ENCODE measurements at regions not wholly inside any gene's neighbourhood (a gene's known extent, or its start where the extent isn't known, plus 50 kb on each side); places are given as distances from the start of the nearest gene placed in this dataset.

DNA sequence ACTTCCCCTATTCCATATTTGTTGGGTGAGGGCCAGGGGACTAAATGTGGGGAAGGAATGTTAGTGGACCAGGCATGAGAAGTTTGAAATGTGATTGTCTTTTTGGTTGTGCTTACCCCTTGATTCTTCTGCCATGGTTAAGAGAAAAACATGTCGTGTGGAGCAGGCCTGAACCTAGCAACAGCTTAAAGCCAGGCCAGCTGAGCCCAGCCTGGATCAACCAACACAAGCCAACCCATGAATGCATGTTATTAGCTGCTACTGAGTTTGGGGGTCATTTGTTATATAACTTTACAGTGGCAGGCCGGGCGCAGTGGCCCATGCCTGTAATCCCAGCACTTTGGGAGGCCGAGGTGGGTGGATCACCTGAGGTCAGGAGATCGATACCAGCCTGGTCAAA, 52.4 kb upstream of the TRIO start:
- TF ChIP-seq, protein P1, sequence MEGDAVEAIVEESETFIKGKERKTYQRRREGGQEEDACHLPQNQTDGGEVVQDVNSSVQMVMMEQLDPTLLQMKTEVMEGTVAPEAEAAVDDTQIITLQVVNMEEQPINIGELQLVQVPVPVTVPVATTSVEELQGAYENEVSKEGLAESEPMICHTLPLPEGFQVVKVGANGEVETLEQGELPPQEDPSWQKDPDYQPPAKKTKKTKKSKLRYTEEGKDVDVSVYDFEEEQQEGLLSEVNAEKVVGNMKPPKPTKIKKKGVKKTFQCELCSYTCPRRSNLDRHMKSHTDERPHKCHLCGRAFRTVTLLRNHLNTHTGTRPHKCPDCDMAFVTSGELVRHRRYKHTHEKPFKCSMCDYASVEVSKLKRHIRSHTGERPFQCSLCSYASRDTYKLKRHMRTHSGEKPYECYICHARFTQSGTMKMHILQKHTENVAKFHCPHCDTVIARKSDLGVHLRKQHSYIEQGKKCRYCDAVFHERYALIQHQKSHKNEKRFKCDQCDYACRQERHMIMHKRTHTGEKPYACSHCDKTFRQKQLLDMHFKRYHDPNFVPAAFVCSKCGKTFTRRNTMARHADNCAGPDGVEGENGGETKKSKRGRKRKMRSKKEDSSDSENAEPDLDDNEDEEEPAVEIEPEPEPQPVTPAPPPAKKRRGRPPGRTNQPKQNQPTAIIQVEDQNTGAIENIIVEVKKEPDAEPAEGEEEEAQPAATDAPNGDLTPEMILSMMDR (IDR thresholded peaks at IDR 0.05), result no peak
- TF ChIP-seq POLR2A (IDR thresholded peaks at IDR 0.05), result no peak

Measured in testis (tissue), 2 donors.